GM12892 (cell line): ENCODE measurements at regions not wholly inside any gene's neighbourhood (a gene's known extent, or its start where the extent isn't known, plus 50 kb on each side); places are given as distances from the start of the nearest gene placed in this dataset.

Experiments
- POLR2A ChIP-seq: IDR thresholded peaks from 2 replicates; pipeline ENCODE4 v1.6.1; 2011; ENCODE audit warnings: low read depth, low read length, control low read depth
- POLR2AphosphoS5 ChIP-seq: IDR thresholded peaks from 2 replicates; pipeline ENCODE4 v1.6.1; 2011; ENCODE audit warnings: low read depth, low read length, control low read depth

DNA sequence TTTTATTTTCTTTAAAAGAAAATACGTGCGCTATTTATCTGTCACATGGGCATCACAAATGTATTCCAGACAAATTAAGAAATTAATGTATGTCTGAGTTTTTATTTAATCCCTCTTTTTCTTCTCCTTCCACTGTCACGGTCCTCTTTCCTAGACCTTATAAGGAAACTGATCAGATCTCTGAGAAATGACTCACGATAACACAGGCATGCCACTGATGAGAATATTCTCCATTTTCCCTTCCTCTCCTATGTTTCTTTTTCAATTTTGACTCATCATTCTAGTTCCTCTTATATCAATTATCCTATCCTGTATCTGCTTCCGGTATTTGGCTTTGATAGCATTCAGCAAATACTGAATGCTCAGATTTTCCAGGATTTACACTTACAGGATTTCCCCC, 121.8 kb downstream of the DSC3 start:
- TF ChIP-seq POLR2A (no peak), POLR2AphosphoS5 (no peak)
